ENCODE measurements at regions not wholly inside any gene's neighbourhood (a gene's known extent, or its start where the extent isn't known, plus 50 kb on each side); places are given as distances from the start of the nearest gene placed in this dataset.

GRCh38 chr15:93185796-93186195, 96.8 kb upstream of the RGMA start:
- TF ChIP-seq CREB5 (CRISPR knock-in tag; IDR thresholded peaks at IDR 0.05; ENCODE audit: low read depth): no peak
- no peak for TF ChIP-seq ARNTL (CRISPR knock-in tag; IDR thresholded peaks at IDR 0.05; ENCODE audit: borderline replicate concordance, low read depth)
- TF ChIP-seq SNAI2 (CRISPR knock-in tag; IDR thresholded peaks at IDR 0.05): no peak
